IMR-90 (cell line): ENCODE measurements at regions not wholly inside any gene's neighbourhood (a gene's known extent, or its start where the extent isn't known, plus 50 kb on each side); places are given as distances from the start of the nearest gene placed in this dataset.

Experiments
- ATAC-seq: fragments of 200-7000 bp; cut with Tn5 transposase; 2 replicates; pipeline ENCODE4 v1.9.1; 2020; ENCODE audit warnings: low read depth, mild to moderate bottlenecking, moderate library complexity
- BruUV-seq: library from RNA; stranded (reverse); fragments of 400-500 nt; replicated peaks from 2 replicates; lab custom pipeline; 2021; lab: Mats Ljungman, UMichigan
- CTCF ChIA-PET: fragments of 300-600 bp; formaldehyde crosslinking; extraction: SDS; loops from one replicate; lab custom pipeline; 2021; ENCODE audit warnings: antibody characterized with exemption; lab: Yijun Ruan, JAX
- POLR2A ChIA-PET: fragments of 300-600 bp; sonication (Branson Sonifier 250); formaldehyde crosslinking; loops from one replicate; lab custom pipeline; 2022; ENCODE audit warnings: antibody characterized with exemption; ENCODE audit not compliant: unreplicated experiment; lab: Charles Lee
- DNase-seq: peaks from one replicate; pipeline ENCODE4 v3.0.0; 2013
- H2AFZ ChIP-seq: replicated peaks from 2 replicates; pipeline ENCODE3; 2013; ENCODE audit warnings: low read length, mild to moderate bottlenecking; ENCODE audit not compliant: poor library complexity
- H2AK5ac ChIP-seq: 2 replicates; pipeline ENCODE4 v1.6.1; 2013; ENCODE audit warnings: low read depth, low read length, inconsistent platforms
- H2AK9ac ChIP-seq: replicated peaks from 2 replicates; pipeline ENCODE3; 2013; ENCODE audit warnings: mild to moderate bottlenecking, low read depth, low read length, moderate library complexity; ENCODE audit not compliant: poor library complexity
- H2BK120ac ChIP-seq: 2 replicates; pipeline ENCODE4 v1.6.1; 2013; ENCODE audit warnings: low read depth, low read length, inconsistent platforms
- H2BK15ac ChIP-seq: 3 replicates; pipeline ENCODE4 v1.6.1; 2013; ENCODE audit warnings: low read depth, low read length, inconsistent platforms
- H2BK20ac ChIP-seq: 2 replicates; pipeline ENCODE4 v1.6.1; 2013; ENCODE audit warnings: low read depth, mild to moderate bottlenecking, inconsistent platforms, low read length, moderate library complexity
- H2BK5ac ChIP-seq: 2 replicates; pipeline ENCODE4 v1.6.1; 2013; ENCODE audit warnings: mild to moderate bottlenecking, low read depth, low read length, inconsistent platforms; ENCODE audit not compliant: poor library complexity, severe bottlenecking
- H3K14ac ChIP-seq: replicated peaks from 2 replicates; pipeline ENCODE4 v1.6.1; 2013; ENCODE audit warnings: low read depth, low read length, inconsistent platforms
- H3K18ac ChIP-seq: 2 replicates; pipeline ENCODE4 v1.6.1; 2013; ENCODE audit warnings: low read depth, low read length, control low read depth
- H3K23ac ChIP-seq: 2 replicates; pipeline ENCODE4 v1.6.1; 2013; ENCODE audit warnings: low read depth, low read length, inconsistent platforms
- H3K27ac ChIP-seq: 2 replicates; pipeline ENCODE4 v1.5.1; 2013; ENCODE audit warnings: mild to moderate bottlenecking, control low read depth, low read length; ENCODE audit not compliant: insufficient read depth
- H3K27me3 ChIP-seq: 2 replicates; pipeline ENCODE4 v1.6.1; 2013; ENCODE audit warnings: low read length; ENCODE audit not compliant: control insufficient read depth, insufficient read depth
- H3K36me3 ChIP-seq: 2 replicates; pipeline ENCODE4 v1.6.1; 2013; ENCODE audit warnings: low read length, mixed read lengths; ENCODE audit not compliant: control insufficient read depth, insufficient read depth
- H3K4ac ChIP-seq: 2 replicates; pipeline ENCODE4 v1.6.1; 2013; ENCODE audit warnings: low read depth, low read length, inconsistent platforms
- H3K4me1 ChIP-seq: 2 replicates; pipeline ENCODE4 v1.6.1; 2013; ENCODE audit warnings: low read length, mixed read lengths; ENCODE audit not compliant: control insufficient read depth, insufficient read depth
- H3K4me2 ChIP-seq: 2 replicates; pipeline ENCODE4 v1.6.1; 2013; ENCODE audit warnings: low read depth, mild to moderate bottlenecking, control low read depth, low read length, moderate library complexity
- H3K4me3 ChIP-seq: 2 replicates; pipeline ENCODE4 v1.5.1; 2013; ENCODE audit warnings: low read depth, mild to moderate bottlenecking, control low read depth, low read length, moderate library complexity; ENCODE audit not compliant: insufficient read depth
- H3K56ac ChIP-seq: 2 replicates; pipeline ENCODE4 v1.6.1; 2013; ENCODE audit warnings: low read length, inconsistent platforms; ENCODE audit not compliant: insufficient read depth; ENCODE audit errors: extremely low read depth
- H3K79me1 ChIP-seq, 2 experiments: 2 replicates each; pipeline ENCODE4 v1.6.1; 2013; ENCODE audit warnings: low read length in 2 of 2, inconsistent platforms in 1 of 2, low read depth in 1 of 2
- H3K9ac ChIP-seq: 2 replicates; pipeline ENCODE4 v1.6.1; 2013; ENCODE audit warnings: low read depth, low read length, control low read depth
- H3K9me1 ChIP-seq: 2 replicates; pipeline ENCODE4 v1.6.1; 2013; ENCODE audit warnings: low read length, inconsistent platforms; ENCODE audit not compliant: insufficient read depth
- H3K9me3 ChIP-seq: 2 replicates; pipeline ENCODE4 v1.6.1; 2013; ENCODE audit warnings: low read length; ENCODE audit not compliant: control insufficient read depth, insufficient read depth
- H4K20me1 ChIP-seq: 2 replicates; pipeline ENCODE4 v1.6.1; 2013; ENCODE audit warnings: low read length, inconsistent platforms; ENCODE audit not compliant: insufficient read depth
- H4K5ac ChIP-seq: 2 replicates; pipeline ENCODE4 v1.6.1; 2013; ENCODE audit warnings: mild to moderate bottlenecking, low read depth, low read length, control low read depth
- H4K8ac ChIP-seq, 2 experiments: 2 replicates each; pipeline ENCODE4 v1.6.1; 2013; ENCODE audit warnings: low read depth in 2 of 2, low read length in 2 of 2, control low read depth in 1 of 2, inconsistent platforms in 1 of 2
- H4K91ac ChIP-seq: 2 replicates; pipeline ENCODE4 v1.6.1; 2013; ENCODE audit warnings: low read depth, low read length, inconsistent platforms; ENCODE audit not compliant: insufficient read depth
- BHLHE40 ChIP-seq: fragments of 150-350 bp; IDR thresholded peaks from 2 replicates; pipeline ENCODE4 v1.6.1; 2016; ENCODE audit warnings: mild to moderate bottlenecking, low read depth, low read length
- CEBPB ChIP-seq: IDR thresholded peaks from 2 replicates; pipeline ENCODE4 v1.6.1; 2012; ENCODE audit warnings: low read depth, low read length, improper control_type of control experiment
- CHD1 ChIP-seq: IDR thresholded peaks from 2 replicates; pipeline ENCODE4 v1.6.1; 2012; ENCODE audit warnings: low read depth, low read length, improper control_type of control experiment
- CTCF ChIP-seq: conservative IDR thresholded peaks from 2 replicates; pipeline ENCODE4 v1.5.1; 2012; ENCODE audit warnings: mild to moderate bottlenecking, low read depth, low read length, improper control_type of control experiment
- FOS ChIP-seq: fragments of 150-350 bp; IDR thresholded peaks from 2 replicates; pipeline ENCODE4 v1.6.1; 2016; ENCODE audit warnings: low read depth, low read length
- MAFK ChIP-seq: IDR thresholded peaks from 2 replicates; pipeline ENCODE4 v1.6.1; 2012; ENCODE audit warnings: low read depth, low read length, improper control_type of control experiment
- MAZ ChIP-seq: IDR thresholded peaks from 2 replicates; pipeline ENCODE4 v1.6.1; 2012; ENCODE audit warnings: low read depth, mild to moderate bottlenecking, low read length, improper control_type of control experiment, moderate library complexity, borderline replicate concordance
- MXI1 ChIP-seq: IDR thresholded peaks from 2 replicates; pipeline ENCODE4 v1.6.1; 2012; ENCODE audit warnings: low read depth, mild to moderate bottlenecking, low read length, moderate library complexity, borderline replicate concordance
- NFE2L2 ChIP-seq: fragments of 150-350 bp; IDR thresholded peaks from 2 replicates; pipeline ENCODE4 v1.6.1; 2016; ENCODE audit warnings: low read depth, mild to moderate bottlenecking, low read length
- POLR2A ChIP-seq: IDR thresholded peaks from 2 replicates; pipeline ENCODE4 v1.6.1; 2012; ENCODE audit warnings: mild to moderate bottlenecking, low read depth, low read length
- RAD21 ChIP-seq: IDR thresholded peaks from 2 replicates; pipeline ENCODE4 v1.6.1; 2012; ENCODE audit warnings: low read length, improper control_type of control experiment
- RCOR1 ChIP-seq: IDR thresholded peaks from 2 replicates; pipeline ENCODE4 v1.6.1; 2012; ENCODE audit warnings: mild to moderate bottlenecking, low read length, improper control_type of control experiment; ENCODE audit not compliant: insufficient replicate concordance
- RFX5 ChIP-seq: IDR thresholded peaks from 2 replicates; pipeline ENCODE4 v1.8.0; 2012; ENCODE audit warnings: low read depth, mild to moderate bottlenecking, low read length, moderate library complexity
- SMC3 ChIP-seq: fragments of 150-350 bp; IDR thresholded peaks from 2 replicates; pipeline ENCODE4 v1.6.1; 2016; ENCODE audit warnings: low read depth, mild to moderate bottlenecking, antibody characterized with exemption, low read length, moderate library complexity
- WGBS, 2 experiments: methylation state at CpG; one replicate each; pipeline versions ENCODE4 v1.1.5 to v1.1.7; 2013; ENCODE audit warnings: missing lambda C conversion rate in 2 of 2; ENCODE audit not compliant: insufficient read length in 1 of 2; ENCODE audit errors: extremely low coverage in 2 of 2; 5-methylcytosine and 5-hydroxymethylcytosine counted together
- dilution Hi-C: fragments of 300-500 bp; cut with HindIII; formaldehyde crosslinking; loops from one replicate; pipeline ENCODE4 v1.14.3; 2018; ENCODE audit warnings: low sequenced_read_pairs; ENCODE audit not compliant: unreplicated experiment
- in situ Hi-C: fragments of 300-500 bp; cut with MboI; formaldehyde crosslinking; loops from 3 replicates; pipeline ENCODE4 v1.14.3; 2019; ENCODE audit warnings: low sequenced_read_pairs, inconsistent platforms, mixed read lengths
- intact Hi-C: fragments of 100-400 bp; cut with micrococcal nuclease; formaldehyde crosslinking; loops from 2 replicates; pipeline ENCODE4 v1.10.0; 2022
- TF ChIP-seq, protein P1 (sequence below): fragments of 150-350 bp; IDR thresholded peaks from 2 replicates; pipeline ENCODE4 v1.6.1; 2017; ENCODE audit warnings: mild to moderate bottlenecking, antibody characterized with exemption, low read length, low read depth

- peak; percentile 33 for ATAC-seq
- in situ Hi-C loops, result loop anchor here (10.0 kb wide), 1 partner anchor 397 kb away; no protein-coding TSS in a partner anchor
- CTCF ChIA-PET, result no interaction called here
- no peak overlapping the region for H2AFZ ChIP-seq
- H4K8ac ChIP-seq, result no peak overlapping the region
- no peaks in the 10 kb centered on the region for H4K20me1 ChIP-seq
- H4K5ac ChIP-seq, result no peak overlapping the region
- no peak for DNase-seq
- H3K14ac ChIP-seq, result no peak overlapping the region
- H3K23ac ChIP-seq, result no peak overlapping the region
- no peaks in the 10 kb centered on the region for H3K36me3 ChIP-seq
- no peaks in the 10 kb centered on the region for H3K9me3 ChIP-seq
- no peak overlapping the region for H2BK5ac ChIP-seq
- H3K27me3 ChIP-seq, result no peaks in the 10 kb centered on the region; the same call in 1 of the 2 replicates
- intact Hi-C loops, result loop anchor here (2.0 to 10.0 kb wide), 2 partner anchors 127 to 177 kb away; partner anchors contain the start of gene SUCLG2
- dilution Hi-C loops, result no loop called here
- H2AK9ac ChIP-seq, result no peak overlapping the region
- peaks cover 4% of the 10 kb centered on the region; the same call in 1 of the 2 replicates for H3K4me1 ChIP-seq
- no peak overlapping the region for H3K18ac ChIP-seq
- no peak overlapping the region for H3K9ac ChIP-seq
- H3K4me2 ChIP-seq, result no peak overlapping the region
- H3K79me1 ChIP-seq, result no peaks in the 10 kb centered on the region
- no peak overlapping the region; the same call in 1 of the 2 replicates for H2BK120ac ChIP-seq
- H2BK15ac ChIP-seq, result 0 out of 3 replicates have a peak overlapping the region, but pooled peaks have one; percentile 17
- POLR2A ChIA-PET, result no interaction called here
- H3K9me1 ChIP-seq, result peaks cover 2% of the 10 kb centered on the region; the same call in 1 of the 2 replicates
- no peak overlapping the region for H3K4ac ChIP-seq
- no peak for TF ChIP-seq RCOR1
- TF ChIP-seq CEBPB, result no peak
- no peak for TF ChIP-seq NFE2L2
- no peak for TF ChIP-seq POLR2A
- TF ChIP-seq BHLHE40, result no peak
- no peak for TF ChIP-seq MXI1
- no peak for TF ChIP-seq CTCF
- no peak for TF ChIP-seq CHD1
- TF ChIP-seq SMC3, result no peak
- no peak for TF ChIP-seq RAD21
- TF ChIP-seq MAFK, result no peak
- no peak for TF ChIP-seq FOS
- no peak for TF ChIP-seq RFX5
- TF ChIP-seq MAZ, result no peak
- TF ChIP-seq, protein P1, sequence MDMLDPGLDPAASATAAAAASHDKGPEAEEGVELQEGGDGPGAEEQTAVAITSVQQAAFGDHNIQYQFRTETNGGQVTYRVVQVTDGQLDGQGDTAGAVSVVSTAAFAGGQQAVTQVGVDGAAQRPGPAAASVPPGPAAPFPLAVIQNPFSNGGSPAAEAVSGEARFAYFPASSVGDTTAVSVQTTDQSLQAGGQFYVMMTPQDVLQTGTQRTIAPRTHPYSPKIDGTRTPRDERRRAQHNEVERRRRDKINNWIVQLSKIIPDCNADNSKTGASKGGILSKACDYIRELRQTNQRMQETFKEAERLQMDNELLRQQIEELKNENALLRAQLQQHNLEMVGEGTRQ, result no peak
- H3K27ac ChIP-seq, result no peak overlapping the region
- 36% methylated on average over 3 of the region's 7 CpGs; no CpG with 5 or more reads in 1 of the 2 experiments for WGBS, 2 experiments
- no TSS peak for BruUV-seq
- H2AK5ac ChIP-seq, result no peak overlapping the region
- no peak overlapping the region for H2BK20ac ChIP-seq
- H3K4me3 ChIP-seq, result no peak overlapping the region
- H3K56ac ChIP-seq, result no peak overlapping the region
- no peak overlapping the region for H4K91ac ChIP-seq
Measured at GRCh38 chr3:67781871-67782270, 127.5 kb upstream of the SUCLG2 start.
